ENCODE measurements at regions not wholly inside any gene's neighbourhood (a gene's known extent, or its start where the extent isn't known, plus 50 kb on each side); places are given as distances from the start of the nearest gene placed in this dataset.

DNA sequence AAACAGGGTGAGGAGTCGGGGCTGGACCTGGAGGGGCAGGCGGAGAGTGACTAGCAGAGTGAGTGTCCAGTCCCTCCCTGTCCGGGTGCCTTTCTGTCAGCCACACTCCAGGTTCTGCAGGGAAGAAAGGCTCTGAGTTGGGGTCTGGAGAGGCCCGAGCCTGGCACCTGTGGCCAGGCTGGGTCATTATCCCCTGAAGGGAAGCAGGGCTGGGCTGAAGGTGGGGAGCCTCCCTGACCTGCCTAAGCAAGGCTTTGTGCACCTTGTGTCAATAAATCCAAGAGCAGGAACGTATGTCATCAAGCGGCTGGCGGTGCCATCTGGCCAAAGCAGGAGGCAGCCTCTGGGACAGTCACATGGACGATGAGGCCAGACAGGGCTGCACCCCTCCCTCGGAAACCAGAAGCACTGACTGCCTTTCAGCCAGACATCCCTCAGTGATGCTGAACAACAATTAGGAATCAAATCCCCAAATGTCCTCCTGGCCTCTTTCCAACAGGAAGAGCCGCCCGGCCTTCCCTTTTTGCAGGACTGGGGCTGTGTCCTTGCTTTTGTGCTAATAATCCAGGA, 73.9 kb upstream of the FGF3 start:
- RAD21 ChIA-PET (ENCODE audit: low non-redundant PET in 1 of 2, low total read pairs in 2 of 2, uncharacterized antibody in 2 of 2, unreplicated experiment in 2 of 2), result no interaction called here
- CTCF ChIA-PET, result interaction anchor here (1.0 kb wide), 2 partner anchors 17 to 299 kb away, joined by 3 read pairs; no protein-coding TSS in a partner anchor

More for the DNA sequence above, 73.9 kb upstream of the FGF3 start:
- Histone ChIP-seq H3K79me2 (ENCODE audit: insufficient read depth, low read length) (no peaks in the 10 kb centered on the region), H3K27me3 (ENCODE audit: insufficient read depth, low read length) (no peaks in the 10 kb centered on the region), H4K20me1 (ENCODE audit: insufficient read depth) (no peaks in the 10 kb centered on the region), H3K36me3 (ENCODE audit: control insufficient read depth in 1 of 2, insufficient read depth in 2 of 2, low read length in 2 of 2) (no peaks in the 10 kb centered on the region), H3K4me2 (ENCODE audit: low read length) (no peak overlapping the region), H3K9ac (ENCODE audit: low read length) (no peak overlapping the region), H3K27ac (ENCODE audit: low read depth, low read length) (no peak overlapping the region), H3K9me3 (ENCODE audit: control insufficient read depth in 1 of 2, insufficient read depth in 1 of 2, low read depth in 1 of 2, low read length in 2 of 2) (no peaks in the 10 kb centered on the region), H3K9me2 (ENCODE audit: insufficient read depth) (no peaks in the 10 kb centered on the region), H3K4me3 (replicated peaks in 1 of 2; ENCODE audit: low read depth in 1 of 2, low read length in 2 of 2) (no peak overlapping the region), H2AFZ (ENCODE audit: low read depth, low read length, poor library complexity, severe bottlenecking) (no peak overlapping the region), H3K4me1 (ENCODE audit: control insufficient read depth in 1 of 2, insufficient read depth in 2 of 2, low read length in 2 of 2) (peaks cover 0 to 5% of the 10 kb centered on the region in 2 experiments; a peak in 1 of 4 replicates)
- DNase-seq (ENCODE audit: low read depth, low spot score) (no peak), ATAC-seq (no peak)
- intact Hi-C loops (cut with micrococcal nuclease), result no loop called here
- no peak for TF ChIP-seq SP1 (IDR thresholded peaks at IDR 0.05; ENCODE audit: low read depth)
- no peak for TF ChIP-seq ZFX (IDR thresholded peaks at IDR 0.05)
- no peak for TF ChIP-seq EZH2phosphoT487 (IDR thresholded peaks at IDR 0.05; ENCODE audit: borderline replicate concordance)
- no peak for TF ChIP-seq POLR2AphosphoS5 (IDR thresholded peaks at IDR 0.05; ENCODE audit: low read depth, low read length)
- TF ChIP-seq CBX3 (IDR thresholded peaks at IDR 0.05; ENCODE audit: low read depth), result no peak
- no peak for TF ChIP-seq EZH2 (IDR thresholded peaks at IDR 0.05)
- no peak for TF ChIP-seq CEBPB (IDR thresholded peaks at IDR 0.05; ENCODE audit: low read depth)
- TF ChIP-seq JUND (IDR thresholded peaks at IDR 0.05), result no peak
- TF ChIP-seq, protein P1, sequence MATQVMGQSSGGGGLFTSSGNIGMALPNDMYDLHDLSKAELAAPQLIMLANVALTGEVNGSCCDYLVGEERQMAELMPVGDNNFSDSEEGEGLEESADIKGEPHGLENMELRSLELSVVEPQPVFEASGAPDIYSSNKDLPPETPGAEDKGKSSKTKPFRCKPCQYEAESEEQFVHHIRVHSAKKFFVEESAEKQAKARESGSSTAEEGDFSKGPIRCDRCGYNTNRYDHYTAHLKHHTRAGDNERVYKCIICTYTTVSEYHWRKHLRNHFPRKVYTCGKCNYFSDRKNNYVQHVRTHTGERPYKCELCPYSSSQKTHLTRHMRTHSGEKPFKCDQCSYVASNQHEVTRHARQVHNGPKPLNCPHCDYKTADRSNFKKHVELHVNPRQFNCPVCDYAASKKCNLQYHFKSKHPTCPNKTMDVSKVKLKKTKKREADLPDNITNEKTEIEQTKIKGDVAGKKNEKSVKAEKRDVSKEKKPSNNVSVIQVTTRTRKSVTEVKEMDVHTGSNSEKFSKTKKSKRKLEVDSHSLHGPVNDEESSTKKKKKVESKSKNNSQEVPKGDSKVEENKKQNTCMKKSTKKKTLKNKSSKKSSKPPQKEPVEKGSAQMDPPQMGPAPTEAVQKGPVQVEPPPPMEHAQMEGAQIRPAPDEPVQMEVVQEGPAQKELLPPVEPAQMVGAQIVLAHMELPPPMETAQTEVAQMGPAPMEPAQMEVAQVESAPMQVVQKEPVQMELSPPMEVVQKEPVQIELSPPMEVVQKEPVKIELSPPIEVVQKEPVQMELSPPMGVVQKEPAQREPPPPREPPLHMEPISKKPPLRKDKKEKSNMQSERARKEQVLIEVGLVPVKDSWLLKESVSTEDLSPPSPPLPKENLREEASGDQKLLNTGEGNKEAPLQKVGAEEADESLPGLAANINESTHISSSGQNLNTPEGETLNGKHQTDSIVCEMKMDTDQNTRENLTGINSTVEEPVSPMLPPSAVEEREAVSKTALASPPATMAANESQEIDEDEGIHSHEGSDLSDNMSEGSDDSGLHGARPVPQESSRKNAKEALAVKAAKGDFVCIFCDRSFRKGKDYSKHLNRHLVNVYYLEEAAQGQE (IDR thresholded peaks at IDR 0.05; ENCODE audit: low read depth), result no peak
- TF ChIP-seq, protein P2, sequence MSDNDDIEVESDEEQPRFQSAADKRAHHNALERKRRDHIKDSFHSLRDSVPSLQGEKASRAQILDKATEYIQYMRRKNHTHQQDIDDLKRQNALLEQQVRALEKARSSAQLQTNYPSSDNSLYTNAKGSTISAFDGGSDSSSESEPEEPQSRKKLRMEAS (IDR thresholded peaks at IDR 0.05), result no peak
- TF ChIP-seq YY1 (IDR thresholded peaks at IDR 0.05; ENCODE audit: extremely low read depth, insufficient replicate concordance, low read depth, low read length), result no peak
- TF ChIP-seq SRF (IDR thresholded peaks at IDR 0.05; ENCODE audit: low read depth), result no peak
- TF ChIP-seq EGR1 (IDR thresholded peaks at IDR 0.05; ENCODE audit: low read depth), result no peak
- TF ChIP-seq, protein P3, sequence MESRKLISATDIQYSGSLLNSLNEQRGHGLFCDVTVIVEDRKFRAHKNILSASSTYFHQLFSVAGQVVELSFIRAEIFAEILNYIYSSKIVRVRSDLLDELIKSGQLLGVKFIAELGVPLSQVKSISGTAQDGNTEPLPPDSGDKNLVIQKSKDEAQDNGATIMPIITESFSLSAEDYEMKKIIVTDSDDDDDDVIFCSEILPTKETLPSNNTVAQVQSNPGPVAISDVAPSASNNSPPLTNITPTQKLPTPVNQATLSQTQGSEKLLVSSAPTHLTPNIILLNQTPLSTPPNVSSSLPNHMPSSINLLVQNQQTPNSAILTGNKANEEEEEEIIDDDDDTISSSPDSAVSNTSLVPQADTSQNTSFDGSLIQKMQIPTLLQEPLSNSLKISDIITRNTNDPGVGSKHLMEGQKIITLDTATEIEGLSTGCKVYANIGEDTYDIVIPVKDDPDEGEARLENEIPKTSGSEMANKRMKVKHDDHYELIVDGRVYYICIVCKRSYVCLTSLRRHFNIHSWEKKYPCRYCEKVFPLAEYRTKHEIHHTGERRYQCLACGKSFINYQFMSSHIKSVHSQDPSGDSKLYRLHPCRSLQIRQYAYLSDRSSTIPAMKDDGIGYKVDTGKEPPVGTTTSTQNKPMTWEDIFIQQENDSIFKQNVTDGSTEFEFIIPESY (IDR thresholded peaks at IDR 0.05; ENCODE audit: extremely low read depth, insufficient replicate concordance, low read length), result no peak
- TF ChIP-seq ZNF274 (IDR thresholded peaks at IDR 0.05; ENCODE audit: low read depth, low read length), result no peak
- TF ChIP-seq, protein P4, sequence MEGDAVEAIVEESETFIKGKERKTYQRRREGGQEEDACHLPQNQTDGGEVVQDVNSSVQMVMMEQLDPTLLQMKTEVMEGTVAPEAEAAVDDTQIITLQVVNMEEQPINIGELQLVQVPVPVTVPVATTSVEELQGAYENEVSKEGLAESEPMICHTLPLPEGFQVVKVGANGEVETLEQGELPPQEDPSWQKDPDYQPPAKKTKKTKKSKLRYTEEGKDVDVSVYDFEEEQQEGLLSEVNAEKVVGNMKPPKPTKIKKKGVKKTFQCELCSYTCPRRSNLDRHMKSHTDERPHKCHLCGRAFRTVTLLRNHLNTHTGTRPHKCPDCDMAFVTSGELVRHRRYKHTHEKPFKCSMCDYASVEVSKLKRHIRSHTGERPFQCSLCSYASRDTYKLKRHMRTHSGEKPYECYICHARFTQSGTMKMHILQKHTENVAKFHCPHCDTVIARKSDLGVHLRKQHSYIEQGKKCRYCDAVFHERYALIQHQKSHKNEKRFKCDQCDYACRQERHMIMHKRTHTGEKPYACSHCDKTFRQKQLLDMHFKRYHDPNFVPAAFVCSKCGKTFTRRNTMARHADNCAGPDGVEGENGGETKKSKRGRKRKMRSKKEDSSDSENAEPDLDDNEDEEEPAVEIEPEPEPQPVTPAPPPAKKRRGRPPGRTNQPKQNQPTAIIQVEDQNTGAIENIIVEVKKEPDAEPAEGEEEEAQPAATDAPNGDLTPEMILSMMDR (IDR thresholded peaks at IDR 0.05 in 2 of 3, conservative IDR thresholded peaks at IDR 0.05 in 1 of 3; ENCODE audit: borderline replicate concordance in 1 of 3, insufficient read depth in 1 of 3, low read depth in 2 of 3, low read length in 2 of 3), result no peak
- TF ChIP-seq RAD21 (IDR thresholded peaks at IDR 0.05; ENCODE audit: low read depth), result no peak
- no peak for TF ChIP-seq TCF7L2 (IDR thresholded peaks at IDR 0.05; ENCODE audit: borderline replicate concordance, extremely low read depth, insufficient read depth, insufficient read length)
- TF ChIP-seq POLR2A (IDR thresholded peaks at IDR 0.05; ENCODE audit: borderline replicate concordance, extremely low read depth, insufficient read depth, insufficient read length), result no peak
- no peak for TF ChIP-seq ELF1 (IDR thresholded peaks at IDR 0.05; ENCODE audit: borderline replicate concordance, low read depth)
- BruUV-seq (replicated peaks), result no TSS peak
- POLR2A ChIA-PET, result no interaction called here

All from HCT116 (cell line).